GM19463 (cell line): ENCODE measurements at regions not wholly inside any gene's neighbourhood (a gene's known extent, or its start where the extent isn't known, plus 50 kb on each side); places are given as distances from the start of the nearest gene placed in this dataset.

Source experiments
- ATAC-seq: cut with Tn5 transposase; IDR thresholded peaks from one replicate; pipeline ENCODE4 v1.9.1; 2021; ENCODE audit warnings: mild to moderate bottlenecking, moderate library complexity; ENCODE audit not compliant: unreplicated experiment

- no peak for ATAC-seq
These were observed 221.3 kb downstream of the CBLN4 start for GRCh38 chr20:55784036-55784435.

- no peak for ATAC-seq
These were observed 221.9 kb downstream of the CBLN4 start for GRCh38 chr20:55783381-55783780.

- ATAC-seq = no peak
These were observed 222.4 kb downstream of the CBLN4 start for GRCh38 chr20:55782912-55783253.

- ATAC-seq = no peak
These were observed 223.0 kb downstream of the CBLN4 start for GRCh38 chr20:55782224-55782911.

GRCh38 chr20:55778796-55779195 is 226.5 kb downstream of the CBLN4 start:
- ATAC-seq = no peak

GRCh38 chr20:55777641-55778040 is 227.7 kb downstream of the CBLN4 start:
- no peak for ATAC-seq

GRCh38 chr20:55776176-55776575 is 229.1 kb downstream of the CBLN4 start:
- ATAC-seq = no peak

GRCh38 chr20:55774628-55775027 is 230.7 kb downstream of the CBLN4 start:
- ATAC-seq = no peak

GRCh38 chr20:55761797-55762196 is 243.5 kb downstream of the CBLN4 start:
- ATAC-seq = no peak

- ATAC-seq = no peak
These were observed 244.2 kb downstream of the CBLN4 start for GRCh38 chr20:55761100-55761499.

- no peak for ATAC-seq
These were observed 244.7 kb downstream of the CBLN4 start for GRCh38 chr20:55760586-55760985.

GRCh38 chr20:55755861-55756260 is 249.5 kb downstream of the CBLN4 start:
- ATAC-seq = no peak

- no peak for ATAC-seq
These were observed 249.9 kb downstream of the CBLN4 start for GRCh38 chr20:55755411-55755810.

GRCh38 chr20:55746723-55747122 is 258.6 kb downstream of the CBLN4 start:
- ATAC-seq = no peak

- no peak for ATAC-seq
These were observed 259.5 kb downstream of the CBLN4 start for GRCh38 chr20:55745840-55746239.

GRCh38 chr20:55744896-55745295 is 260.4 kb downstream of the CBLN4 start:
- ATAC-seq = no peak

- no peak for ATAC-seq
These were observed 263.5 kb downstream of the CBLN4 start for GRCh38 chr20:55741801-55742200.

GRCh38 chr20:55740076-55740475 is 265.2 kb downstream of the CBLN4 start:
- no peak for ATAC-seq

GRCh38 chr20:55730321-55730720 is 275.0 kb downstream of the CBLN4 start:
- ATAC-seq = no peak

- no peak for ATAC-seq
These were observed 290.6 kb downstream of the CBLN4 start for GRCh38 chr20:55714736-55715135.

- no peak for ATAC-seq
These were observed 291.2 kb downstream of the CBLN4 start for GRCh38 chr20:55714082-55714481.

- no peak for ATAC-seq
These were observed 300.9 kb downstream of the CBLN4 start for GRCh38 chr20:55704458-55704857.

GRCh38 chr20:55701467-55701866 is 303.9 kb downstream of the CBLN4 start:
- ATAC-seq = no peak
